ENCODE measurements at regions not wholly inside any gene's neighbourhood (a gene's known extent, or its start where the extent isn't known, plus 50 kb on each side); places are given as distances from the start of the nearest gene placed in this dataset.
"Not testable (repeated sequence)": the region's sequence is repeated elsewhere in the genome, so short reads cannot be mapped to it uniquely, and the experiment has no call there.

- CTCF ChIA-PET: no interaction called here
Observed at GRCh38 chr5:173392172-173392571, 64.0 kb upstream of the STC2 start.

GRCh38 chr5:173391031-173391430 is 62.8 kb upstream of the STC2 start:
- ChIA-PET CTCF (no interaction called here), POLR2A (no interaction called here)

More at GRCh38 chr5:173392172-173392571, 64.0 kb upstream of the STC2 start:
- POLR2A ChIA-PET: no interaction called here

GRCh38 chr5:173387293-173387692 is 59.1 kb upstream of the STC2 start:
- CTCF ChIA-PET, POLR2A ChIA-PET: not testable (repeated sequence)

- ChIA-PET POLR2A (no interaction called here), CTCF (interaction anchor here (0.6 kb wide), 1 partner anchor 10 kb away, joined by 3 read pairs; no protein-coding TSS in a partner anchor)
Observed at GRCh38 chr5:173385832-173386360, 57.7 kb upstream of the STC2 start.

- POLR2A ChIA-PET: no interaction called here
- CTCF ChIA-PET: no interaction called here
Observed at GRCh38 chr5:173383711-173384110, 55.5 kb upstream of the STC2 start.

GRCh38 chr5:173378727-173379126 is 50.5 kb upstream of the STC2 start:
- POLR2A ChIA-PET: no interaction called here
- CTCF ChIA-PET: no interaction called here
